Small intestine (tissue), 7 donors: ENCODE measurements at regions not wholly inside any gene's neighbourhood (a gene's known extent, or its start where the extent isn't known, plus 50 kb on each side); places are given as distances from the start of the nearest gene placed in this dataset.

Source experiments
- DNase-seq, 2 donors: peaks; one replicate each; pipeline versions ENCODE4 v3.0.0 to v3.0.0-alpha.2; 2013
- FAIRE-seq: peaks from 2 replicates; lab custom pipeline; 2012; peaks lifted over from hg19 to GRCh38; lab: Jason Lieb, UNC
- H3K27ac ChIP-seq, 3 donors: one replicate each; pipeline ENCODE4 v1.5.1; 2013; ENCODE audit warnings: low read length in 2 of 3, mild to moderate bottlenecking in 2 of 3, control low read depth in 1 of 3, inconsistent platforms in 1 of 3, low read depth in 1 of 3, moderate library complexity in 1 of 3
- H3K27me3 ChIP-seq, 3 donors: one replicate each; pipeline ENCODE4 v1.6.1; 2013; ENCODE audit warnings: low read length in 3 of 3, inconsistent platforms in 1 of 3; ENCODE audit not compliant: control insufficient read depth in 3 of 3, insufficient read depth in 3 of 3
- H3K36me3 ChIP-seq, 3 donors: one replicate each; pipeline ENCODE4 v1.6.1; 2013; ENCODE audit warnings: low read length in 3 of 3, inconsistent platforms in 1 of 3, low read depth in 1 of 3, mild to moderate bottlenecking in 1 of 3, moderate library complexity in 1 of 3; ENCODE audit not compliant: control insufficient read depth in 3 of 3, insufficient read depth in 2 of 3
- H3K4me1 ChIP-seq, 3 donors: one replicate each; pipeline ENCODE4 v1.6.1; 2013; ENCODE audit warnings: low read length in 2 of 3, inconsistent platforms in 1 of 3, low read depth in 1 of 3, mild to moderate bottlenecking in 1 of 3, moderate library complexity in 1 of 3; ENCODE audit not compliant: control insufficient read depth in 3 of 3, insufficient read depth in 2 of 3
- H3K4me3 ChIP-seq, 3 donors: one replicate each; pipeline ENCODE4 v1.5.1; 2013; ENCODE audit warnings: low read length in 3 of 3, control low read depth in 1 of 3, inconsistent platforms in 1 of 3, low read depth in 1 of 3, mild to moderate bottlenecking in 1 of 3, moderate library complexity in 1 of 3
- H3K9me3 ChIP-seq, 2 donors: one replicate each; pipeline ENCODE4 v1.6.1; 2013; ENCODE audit warnings: low read depth in 1 of 2, low read length in 1 of 2; ENCODE audit not compliant: control insufficient read depth in 2 of 2, insufficient read depth in 1 of 2
- WGBS, 3 donors: extraction: QIAGEN DNeasy Blood & Tissue Kit; methylation state at CpG; one replicate each; pipeline ENCODE4 v1.1.7; 2013; 5-methylcytosine and 5-hydroxymethylcytosine counted together
- donor health status: healthy with polysubstance abuse.
- donor health status: control.
- donor health status: control.
- donor health status: Bipolar disorder and iron deficiency.
- donor health status: healthy.

- Histone ChIP-seq H3K27ac (no peak overlapping the region), H3K4me3 (no peak overlapping the region), H3K9me3 (no peaks in the 10 kb centered on the region), H3K36me3 (no peaks in the 10 kb centered on the region), H3K27me3 (no peaks in the 10 kb centered on the region), H3K4me1 (peaks cover 0 to 5% (median 0%) of the 10 kb centered on the region in 3 donors)
- 94 to 97% (median 95%) methylated on average over 2 of the region's 2 CpGs for WGBS, 3 donors
- FAIRE-seq: no peak
- no peak for DNase-seq
These were observed 63.3 kb downstream of the DRD1 start for GRCh38 chr5:175380701-175381100.

- no peak overlapping the region for H3K27ac ChIP-seq
- peaks cover 0 to 5% (median 0%) of the 10 kb centered on the region in 3 donors for H3K4me1 ChIP-seq
- H3K36me3 ChIP-seq: no peaks in the 10 kb centered on the region
- FAIRE-seq (peak; percentile 77), DNase-seq (no peak)
- H3K27me3 ChIP-seq: no peaks in the 10 kb centered on the region
- WGBS, 3 donors: 2 to 50% (median 14%) methylated on average over 1 of the region's 1 CpG
- H3K9me3 ChIP-seq: no peaks in the 10 kb centered on the region
- no peak overlapping the region for H3K4me3 ChIP-seq
These were observed 64.1 kb downstream of the DRD1 start for GRCh38 chr5:175379867-175380266.

- no peak overlapping the region for H3K4me3 ChIP-seq
- H3K27me3 ChIP-seq: no peaks in the 10 kb centered on the region
- 4 to 22% (median 13%) methylated on average over 5 of the region's 5 CpGs for WGBS, 3 donors
- DNase-seq: peak in 1 of 2 donors; percentile 77
- peaks cover 0 to 2% (median 0%) of the 10 kb centered on the region in 3 donors for H3K4me1 ChIP-seq
- no peak for FAIRE-seq
- no peaks in the 10 kb centered on the region for H3K36me3 ChIP-seq
- no peak overlapping the region for H3K27ac ChIP-seq
- no peaks in the 10 kb centered on the region for H3K9me3 ChIP-seq
These were observed 65.4 kb downstream of the DRD1 start for GRCh38 chr5:175378444-175379028.

GRCh38 chr5:175377816-175378215 lies 66.2 kb downstream of the DRD1 start:
- FAIRE-seq: no peak
- DNase-seq: no peak
- Histone ChIP-seq H3K36me3 (no peaks in the 10 kb centered on the region), H3K27ac (no peak overlapping the region), H3K27me3 (no peaks in the 10 kb centered on the region), H3K4me1 (no peaks in the 10 kb centered on the region), H3K4me3 (no peak overlapping the region), H3K9me3 (no peaks in the 10 kb centered on the region)
- WGBS, 3 donors: 38 to 49% (median 45%) methylated on average over 1 of the region's 1 CpG

- Histone ChIP-seq H3K36me3 (no peaks in the 10 kb centered on the region), H3K9me3 (no peaks in the 10 kb centered on the region), H3K27me3 (no peaks in the 10 kb centered on the region), H3K27ac (no peak overlapping the region), H3K4me1 (no peaks in the 10 kb centered on the region), H3K4me3 (no peak overlapping the region)
- FAIRE-seq: no peak
- 83 to 90% (median 89%) methylated on average over 2 of the region's 2 CpGs for WGBS, 3 donors
- DNase-seq: no peak
These were observed 69.7 kb downstream of the DRD1 start for GRCh38 chr5:175374166-175374875.

GRCh38 chr5:175365866-175366265 lies 78.1 kb downstream of the DRD1 start:
- Histone ChIP-seq H3K36me3 (no peaks in the 10 kb centered on the region), H3K9me3 (no peaks in the 10 kb centered on the region), H3K27ac (no peak overlapping the region), H3K4me1 (no peaks in the 10 kb centered on the region), H3K4me3 (no peak overlapping the region), H3K27me3 (no peaks in the 10 kb centered on the region)
- DNase-seq (no peak), FAIRE-seq (no peak)
- 83 to 91% (median 86%) methylated on average over 1 of the region's 1 CpG for WGBS, 3 donors

- Histone ChIP-seq H3K27ac (no peak overlapping the region), H3K4me1 (no peaks in the 10 kb centered on the region), H3K4me3 (no peak overlapping the region), H3K36me3 (no peaks in the 10 kb centered on the region), H3K27me3 (no peaks in the 10 kb centered on the region), H3K9me3 (no peaks in the 10 kb centered on the region)
- no peak for FAIRE-seq
- WGBS, 3 donors: 61 to 88% (median 69%) methylated on average over 5 of the region's 5 CpGs
- no peak for DNase-seq
These were observed 80.7 kb downstream of the DRD1 start for GRCh38 chr5:175363300-175363699.

- Histone ChIP-seq H3K9me3 (no peaks in the 10 kb centered on the region), H3K27me3 (no peaks in the 10 kb centered on the region), H3K36me3 (no peaks in the 10 kb centered on the region), H3K4me1 (no peaks in the 10 kb centered on the region), H3K27ac (no peak overlapping the region), H3K4me3 (no peak overlapping the region)
- WGBS, 3 donors: 78 to 85% (median 83%) methylated on average over 1 of the region's 1 CpG
- FAIRE-seq (no peak), DNase-seq (no peak)
These were observed 86.0 kb downstream of the DRD1 start for GRCh38 chr5:175357995-175358394.
